ENCODE measurements at regions not wholly inside any gene's neighbourhood (a gene's known extent, or its start where the extent isn't known, plus 50 kb on each side); places are given as distances from the start of the nearest gene placed in this dataset.

- TF ChIP-seq POLR2A (IDR thresholded peaks at IDR 0.05; ENCODE audit: low read depth, low read length) = no peak
- no peak for TF ChIP-seq CTCF (conservative IDR thresholded peaks at IDR 0.05; ENCODE audit: low read depth, low read length)
- no peak for TF ChIP-seq MXI1 (IDR thresholded peaks at IDR 0.05; ENCODE audit: borderline replicate concordance, low read depth, low read length)
- no peak for TF ChIP-seq SMC3 (IDR thresholded peaks at IDR 0.05; ENCODE audit: low read depth, low read length)
- no peak for TF ChIP-seq RCOR1 (IDR thresholded peaks at IDR 0.05; ENCODE audit: insufficient replicate concordance, low read length)
- no peak for TF ChIP-seq MAFK (IDR thresholded peaks at IDR 0.05; ENCODE audit: low read depth, low read length)
- no peak for TF ChIP-seq CEBPB (IDR thresholded peaks at IDR 0.05; ENCODE audit: low read depth, low read length)
- TF ChIP-seq RFX5 (IDR thresholded peaks at IDR 0.05; ENCODE audit: low read depth, low read length) = no peak
These were observed 142.3 kb upstream of the LMO4 start for GRCh38 chr1:87186346-87186745.

All from IMR-90 (cell line).